ENCODE measurements at regions not wholly inside any gene's neighbourhood (a gene's known extent, or its start where the extent isn't known, plus 50 kb on each side); places are given as distances from the start of the nearest gene placed in this dataset.
"Not testable (repeated sequence)": the region's sequence is repeated elsewhere in the genome, so short reads cannot be mapped to it uniquely, and the experiment has no call there.

DNA sequence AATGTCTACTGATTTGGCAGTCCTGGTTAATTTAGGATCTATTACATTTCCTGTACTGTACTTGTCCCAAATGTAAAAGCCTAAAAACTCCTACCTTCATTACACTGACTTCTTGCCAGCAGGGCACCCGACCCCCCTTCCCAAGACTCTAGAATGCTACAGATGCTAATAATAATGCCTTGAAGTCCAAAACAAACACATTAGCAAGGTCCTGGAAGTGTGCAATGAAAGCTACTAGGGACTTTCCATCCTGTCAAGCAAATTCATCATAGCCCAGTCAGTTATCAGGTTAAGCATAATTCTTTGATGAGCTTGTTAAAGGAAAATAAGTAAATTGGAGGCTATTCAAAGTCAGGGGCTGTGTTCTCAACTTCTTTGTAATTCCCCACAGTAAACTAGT lies 115.3 kb upstream of the RBBP8 start:
- Mint-ChIP-seq H3K36me3 (no peaks in the 10 kb centered on the region), H3K9me3 (no peaks in the 10 kb centered on the region), H3K27me3 (peaks cover 11% of the 10 kb centered on the region), H3K27ac (no peak overlapping the region), H3K4me3 (no peak overlapping the region), H3K4me1 (ENCODE audit: low read depth) (no peaks in the 10 kb centered on the region)
- ChIA-PET CTCF (interaction anchor here (6.2 kb wide), 1 partner anchor 17 kb away, joined by 27 read pairs; no protein-coding TSS in a partner anchor), POLR2A (no interaction called here)
- intact Hi-C loops (cut with micrococcal nuclease) = no loop called here
- no peak for DNase-seq

GRCh38 chr18:22822024-22822423 lies 111.1 kb upstream of the RBBP8 start:
- POLR2A ChIA-PET = no interaction called here

GRCh38 chr18:22822841-22823508 lies 110.2 kb upstream of the RBBP8 start:
- ChIA-PET CTCF (no interaction called here), POLR2A (no interaction called here)
- H3K4me3 Mint-ChIP-seq = no peak overlapping the region
- DNase-seq = no peak
- no peak overlapping the region for H3K27ac Mint-ChIP-seq
- no peaks in the 10 kb centered on the region for H3K36me3 Mint-ChIP-seq
- intact Hi-C loops (cut with micrococcal nuclease) = no loop called here
- no peaks in the 10 kb centered on the region for H3K9me3 Mint-ChIP-seq
- H3K27me3 Mint-ChIP-seq = peaks cover 9% of the 10 kb centered on the region
- H3K4me1 Mint-ChIP-seq (ENCODE audit: low read depth) = no peaks in the 10 kb centered on the region

More at GRCh38 chr18:22822024-22822423, 111.1 kb upstream of the RBBP8 start:
- intact Hi-C loops (cut with micrococcal nuclease) = no loop called here
- Mint-ChIP-seq H3K4me1 (ENCODE audit: low read depth) (no peaks in the 10 kb centered on the region), H3K4me3 (no peak overlapping the region), H3K9me3 (no peaks in the 10 kb centered on the region), H3K27ac (no peak overlapping the region), H3K36me3 (no peaks in the 10 kb centered on the region), H3K27me3 (peaks cover 4% of the 10 kb centered on the region)
- CTCF ChIA-PET = no interaction called here
- no peak for DNase-seq

- DNase-seq = no peak
- ChIA-PET CTCF (no interaction called here), POLR2A (no interaction called here)
- H3K27me3 Mint-ChIP-seq = peaks cover 17% of the 10 kb centered on the region
- no peak overlapping the region for H3K27ac Mint-ChIP-seq
- no peak overlapping the region for H3K4me3 Mint-ChIP-seq
- H3K36me3 Mint-ChIP-seq = no peaks in the 10 kb centered on the region
- peaks cover 1% of the 10 kb centered on the region for H3K4me1 Mint-ChIP-seq (ENCODE audit: low read depth)
- no peaks in the 10 kb centered on the region for H3K9me3 Mint-ChIP-seq
- intact Hi-C loops (cut with micrococcal nuclease) = no loop called here
Observed at GRCh38 chr18:22826726-22827125, 106.4 kb upstream of the RBBP8 start.

GRCh38 chr18:22827216-22827615 lies 105.9 kb upstream of the RBBP8 start:
- CTCF ChIA-PET = no interaction called here
- no peak overlapping the region for H3K27ac Mint-ChIP-seq

GRCh38 chr18:22827741-22828140 lies 105.4 kb upstream of the RBBP8 start:
- CTCF ChIA-PET = no interaction called here
- Mint-ChIP-seq H3K27me3 (peaks cover 20% of the 10 kb centered on the region), H3K4me3 (no peak overlapping the region), H3K36me3 (no peaks in the 10 kb centered on the region), H3K9me3 (no peaks in the 10 kb centered on the region), H3K4me1 (ENCODE audit: low read depth) (peaks cover 1% of the 10 kb centered on the region), H3K27ac (no peak overlapping the region)
- intact Hi-C loops (cut with micrococcal nuclease) = no loop called here
- no peak for DNase-seq
- POLR2A ChIA-PET = no interaction called here

More at GRCh38 chr18:22827216-22827615, 105.9 kb upstream of the RBBP8 start:
- intact Hi-C loops (cut with micrococcal nuclease) = no loop called here
- DNase-seq = no peak
- Mint-ChIP-seq H3K4me1 (ENCODE audit: low read depth) (peaks cover 1% of the 10 kb centered on the region), H3K36me3 (no peaks in the 10 kb centered on the region), H3K9me3 (no peaks in the 10 kb centered on the region), H3K4me3 (no peak overlapping the region), H3K27me3 (peaks cover 17% of the 10 kb centered on the region)
- POLR2A ChIA-PET = no interaction called here

DNA sequence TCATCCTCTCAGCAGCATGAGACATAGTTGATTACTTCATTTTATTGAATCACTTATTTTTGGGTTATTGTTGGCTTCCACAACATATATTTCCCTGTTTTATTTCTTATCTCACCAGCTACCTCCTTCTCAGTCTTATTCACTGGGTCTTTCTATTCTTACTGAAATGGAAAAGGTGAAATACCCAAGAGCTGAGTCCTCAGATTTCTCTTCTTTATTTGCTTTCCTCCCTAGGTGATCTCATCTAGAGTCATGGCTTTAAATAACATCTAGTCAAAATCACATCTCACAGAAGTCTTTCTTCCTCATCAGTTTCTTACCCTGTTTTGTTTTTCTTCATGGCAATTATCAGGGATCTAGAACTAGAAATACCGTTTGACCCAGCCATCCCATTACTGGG lies 105.0 kb upstream of the RBBP8 start:
- peaks cover 1% of the 10 kb centered on the region for H3K4me1 Mint-ChIP-seq (ENCODE audit: low read depth)
- H3K27ac Mint-ChIP-seq = no peak overlapping the region
- H3K27me3 Mint-ChIP-seq = peaks cover 21% of the 10 kb centered on the region
- intact Hi-C loops (cut with micrococcal nuclease) = no loop called here
- no peaks in the 10 kb centered on the region for H3K36me3 Mint-ChIP-seq
- ChIA-PET CTCF (no interaction called here), POLR2A (no interaction called here)
- DNase-seq = no peak
- H3K4me3 Mint-ChIP-seq = no peak overlapping the region
- H3K9me3 Mint-ChIP-seq = no peaks in the 10 kb centered on the region

- CTCF ChIA-PET; DNase-seq; H3K9me3 Mint-ChIP-seq; H3K27ac Mint-ChIP-seq; H3K4me3 Mint-ChIP-seq; intact Hi-C loops (cut with micrococcal nuclease); POLR2A ChIA-PET; H3K4me1 Mint-ChIP-seq (ENCODE audit: low read depth); H3K36me3 Mint-ChIP-seq: not testable (repeated sequence)
- H3K27me3 Mint-ChIP-seq = peaks cover 23% of the 10 kb centered on the region
Observed at GRCh38 chr18:22828583-22828982, 104.5 kb upstream of the RBBP8 start.

- intact Hi-C loops (cut with micrococcal nuclease) = loop anchor here (10.0 kb wide), 2 partner anchors 145 to 405 kb away; no protein-coding TSS in a partner anchor
Observed at GRCh38 chr18:22829781-22830180, 103.3 kb upstream of the RBBP8 start.

GRCh38 chr18:22830511-22830910 lies 102.6 kb upstream of the RBBP8 start:
- Mint-ChIP-seq H3K9me3 (no peaks in the 10 kb centered on the region), H3K27ac (no peak overlapping the region), H3K36me3 (no peaks in the 10 kb centered on the region), H3K4me1 (ENCODE audit: low read depth) (peaks cover 1% of the 10 kb centered on the region), H3K27me3 (peaks cover 21% of the 10 kb centered on the region), H3K4me3 (no peak overlapping the region)
- intact Hi-C loops (cut with micrococcal nuclease) = loop anchor here (10.0 kb wide), 2 partner anchors 144 to 404 kb away; no protein-coding TSS in a partner anchor
- no peak for DNase-seq
- CTCF ChIA-PET = no interaction called here
- POLR2A ChIA-PET = no interaction called here

More at GRCh38 chr18:22829781-22830180, 103.3 kb upstream of the RBBP8 start:
- Mint-ChIP-seq H3K27me3 (peaks cover 21% of the 10 kb centered on the region), H3K36me3 (no peaks in the 10 kb centered on the region), H3K9me3 (no peaks in the 10 kb centered on the region), H3K27ac (no peak overlapping the region), H3K4me1 (ENCODE audit: low read depth) (peaks cover 1% of the 10 kb centered on the region), H3K4me3 (no peak overlapping the region)
- ChIA-PET CTCF (no interaction called here), POLR2A (no interaction called here)
- no peak for DNase-seq

GRCh38 chr18:22831441-22831904 lies 101.7 kb upstream of the RBBP8 start:
- Mint-ChIP-seq H3K27ac (no peak overlapping the region), H3K27me3 (peaks cover 21% of the 10 kb centered on the region), H3K9me3 (no peaks in the 10 kb centered on the region), H3K36me3 (no peaks in the 10 kb centered on the region), H3K4me3 (no peak overlapping the region), H3K4me1 (ENCODE audit: low read depth) (peaks cover 1% of the 10 kb centered on the region)
- intact Hi-C loops (cut with micrococcal nuclease) = loop anchor here (10.0 kb wide), 2 partner anchors 143 to 403 kb away; no protein-coding TSS in a partner anchor
- POLR2A ChIA-PET = no interaction called here
- CTCF ChIA-PET = interaction anchor here (1.0 kb wide), 1 partner anchor 147 kb away, joined by 6 read pairs; no protein-coding TSS in a partner anchor
- DNase-seq = no peak

- CTCF ChIA-PET = no interaction called here
- intact Hi-C loops (cut with micrococcal nuclease) = loop anchor here (5.0 to 10.0 kb wide), 3 partner anchors 95 to 398 kb away; partner anchors contain the start of gene RBBP8
- no peak for DNase-seq
- no peaks in the 10 kb centered on the region for H3K4me1 Mint-ChIP-seq (ENCODE audit: low read depth)
- H3K36me3 Mint-ChIP-seq = no peaks in the 10 kb centered on the region
- POLR2A ChIA-PET = no interaction called here
- H3K27me3 Mint-ChIP-seq = peaks cover 5% of the 10 kb centered on the region
- H3K9me3 Mint-ChIP-seq = no peaks in the 10 kb centered on the region
- H3K27ac Mint-ChIP-seq = no peak overlapping the region
- H3K4me3 Mint-ChIP-seq = no peak overlapping the region
Observed at GRCh38 chr18:22836932-22837331, 96.2 kb upstream of the RBBP8 start.

GRCh38 chr18:22838221-22838620 lies 94.9 kb upstream of the RBBP8 start:
- ChIA-PET CTCF (interaction anchor here (0.8 kb wide), 1 partner anchor 847 kb away, joined by 3 read pairs; no protein-coding TSS in a partner anchor), POLR2A (no interaction called here)
- intact Hi-C loops (cut with micrococcal nuclease) = loop anchor here (5.0 to 10.0 kb wide), 3 partner anchors 94 to 397 kb away; partner anchors contain the start of gene RBBP8
- Mint-ChIP-seq H3K9me3 (no peaks in the 10 kb centered on the region), H3K36me3 (no peaks in the 10 kb centered on the region), H3K27me3 (peaks cover 1% of the 10 kb centered on the region), H3K4me1 (ENCODE audit: low read depth) (no peaks in the 10 kb centered on the region), H3K27ac (no peak overlapping the region), H3K4me3 (no peak overlapping the region)
- DNase-seq = no peak
